ENCODE measurements at regions not wholly inside any gene's neighbourhood (a gene's known extent, or its start where the extent isn't known, plus 50 kb on each side); places are given as distances from the start of the nearest gene placed in this dataset.

- no peak for TF ChIP-seq BCL3 (IDR thresholded peaks at IDR 0.05; ENCODE audit: borderline replicate concordance, insufficient read depth, low read depth, low read length, poor library complexity, severe bottlenecking)
- no peak for TF ChIP-seq EED (IDR thresholded peaks at IDR 0.05; ENCODE audit: low read depth)
- TF ChIP-seq SMAD1 (IDR thresholded peaks at IDR 0.05; ENCODE audit: low read depth, partially characterized antibody) = no peak
- peak; percentile 71; the same call in 1 of the 2 replicates for TF ChIP-seq ZBTB40 (IDR thresholded peaks at IDR 0.05; ENCODE audit: borderline replicate concordance)
- TF ChIP-seq MEF2A (IDR thresholded peaks at IDR 0.05; ENCODE audit: insufficient read depth, low read depth, low read length) = no peak
- 0 out of 2 replicates have a peak, but pooled peaks have one; percentile 24 for TF ChIP-seq ZNF24 (IDR thresholded peaks at IDR 0.05)
- peak; percentile 70; the same call in 1 of the 2 replicates for TF ChIP-seq RELB (IDR thresholded peaks at IDR 0.05; ENCODE audit: low read depth)
- TF ChIP-seq SUZ12 (IDR thresholded peaks at IDR 0.05; ENCODE audit: unreplicated experiment) = no peak
- TF ChIP-seq SIX5 (IDR thresholded peaks at IDR 0.05; ENCODE audit: low read depth, low read length, severe bottlenecking) = no peak
- TF ChIP-seq ZSCAN29 (IDR thresholded peaks at IDR 0.05) = no peak
- TF ChIP-seq ATF7 (IDR thresholded peaks at IDR 0.05; ENCODE audit: low read depth) = 0 out of 2 replicates have a peak, but pooled peaks have one; percentile 9
- peak; percentile 39; the same call in 1 of the 2 replicates for TF ChIP-seq ATF2 (IDR thresholded peaks at IDR 0.05; ENCODE audit: low read length)
- no peak for TF ChIP-seq MXI1 (IDR thresholded peaks at IDR 0.05; ENCODE audit: low read depth, low read length)
- TF ChIP-seq E4F1 (IDR thresholded peaks at IDR 0.05; ENCODE audit: borderline replicate concordance, partially characterized antibody) = no peak
- TF ChIP-seq KAT2A (conservative IDR thresholded peaks at IDR 0.05; ENCODE audit: control insufficient read depth, low read depth, low read length) = no peak
- TF ChIP-seq MAX (IDR thresholded peaks at IDR 0.05; ENCODE audit: low read depth, low read length) = no peak
- TF ChIP-seq ELK1 (IDR thresholded peaks at IDR 0.05; ENCODE audit: low read depth, low read length) = no peak
Measured at GRCh38 chr2:157061799-157062198, 195.7 kb upstream of the GALNT5 start (continued).
